Activated gamma-delta T cell (primary cell): ENCODE measurements at regions not wholly inside any gene's neighbourhood (a gene's known extent, or its start where the extent isn't known, plus 50 kb on each side); places are given as distances from the start of the nearest gene placed in this dataset.
"Not testable (repeated sequence)": the region's sequence is repeated elsewhere in the genome, so short reads cannot be mapped to it uniquely, and the experiment has no call there.

Experiments used
- DNase-seq: peaks from one replicate; lab custom pipeline; 2025; lab: John Stamatoyannopoulos, UW

GRCh38 chr2:595141-595815 is 81.9 kb downstream of the TMEM18 start:
- no peak for DNase-seq

DNA sequence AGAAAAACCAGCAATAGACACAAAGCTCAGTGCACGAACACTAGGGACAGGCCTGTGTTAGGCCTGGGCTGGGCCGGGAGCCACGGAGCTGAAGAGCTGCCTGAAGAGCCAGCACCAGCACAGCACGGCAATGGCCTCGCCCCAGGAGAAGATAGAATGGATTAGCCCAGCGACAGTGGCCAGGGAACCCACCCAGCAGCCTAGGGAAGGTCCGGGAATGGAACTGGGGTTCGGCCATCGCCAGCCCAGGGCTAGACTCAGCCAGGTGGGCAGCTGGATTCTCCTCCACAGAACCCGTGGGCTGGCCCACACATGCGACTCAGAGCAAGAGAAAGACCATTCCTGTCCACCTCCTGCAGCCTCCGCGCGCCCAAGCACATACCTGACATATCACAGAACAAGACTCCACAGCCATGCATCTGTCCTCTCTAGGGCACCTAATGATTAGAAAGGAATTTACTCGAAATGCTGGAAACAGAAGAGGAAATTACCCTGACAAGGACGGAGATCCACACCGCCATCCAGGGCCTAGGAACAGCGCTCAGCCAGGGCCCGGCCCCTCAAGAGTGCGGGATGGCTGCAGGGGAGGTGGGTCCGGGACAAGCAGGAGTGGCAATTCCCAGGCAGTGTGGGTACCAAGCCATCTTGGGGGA is 82.8 kb downstream of the TMEM18 start:
- no peak for DNase-seq

- no peak for DNase-seq
Measured at GRCh38 chr2:593356-594026, 83.7 kb downstream of the TMEM18 start.

DNA sequence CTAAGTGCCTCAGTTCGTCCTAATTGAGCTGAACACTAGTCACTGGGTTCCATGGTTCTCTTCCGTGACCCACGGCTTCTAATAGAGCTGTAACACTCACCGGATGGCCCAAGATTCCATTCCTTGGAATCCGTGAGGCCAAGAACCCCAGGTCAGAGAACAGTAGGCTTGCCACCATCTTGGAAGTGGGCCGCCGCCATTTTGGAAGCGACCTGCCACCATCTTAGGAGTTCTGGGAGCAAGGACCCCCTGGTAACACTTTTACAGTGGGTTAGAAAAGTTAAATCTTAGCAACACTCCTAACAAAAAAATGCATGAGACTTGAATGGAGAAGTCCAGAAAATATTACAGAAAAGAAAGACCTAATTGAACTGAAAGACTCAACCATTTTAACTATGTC is 84.5 kb downstream of the TMEM18 start:
- DNase-seq, result no peak

GRCh38 chr2:590214-591175 is 86.7 kb downstream of the TMEM18 start:
- DNase-seq, result no peak

GRCh38 chr2:589281-590130 is 87.7 kb downstream of the TMEM18 start:
- no peak for DNase-seq

DNA sequence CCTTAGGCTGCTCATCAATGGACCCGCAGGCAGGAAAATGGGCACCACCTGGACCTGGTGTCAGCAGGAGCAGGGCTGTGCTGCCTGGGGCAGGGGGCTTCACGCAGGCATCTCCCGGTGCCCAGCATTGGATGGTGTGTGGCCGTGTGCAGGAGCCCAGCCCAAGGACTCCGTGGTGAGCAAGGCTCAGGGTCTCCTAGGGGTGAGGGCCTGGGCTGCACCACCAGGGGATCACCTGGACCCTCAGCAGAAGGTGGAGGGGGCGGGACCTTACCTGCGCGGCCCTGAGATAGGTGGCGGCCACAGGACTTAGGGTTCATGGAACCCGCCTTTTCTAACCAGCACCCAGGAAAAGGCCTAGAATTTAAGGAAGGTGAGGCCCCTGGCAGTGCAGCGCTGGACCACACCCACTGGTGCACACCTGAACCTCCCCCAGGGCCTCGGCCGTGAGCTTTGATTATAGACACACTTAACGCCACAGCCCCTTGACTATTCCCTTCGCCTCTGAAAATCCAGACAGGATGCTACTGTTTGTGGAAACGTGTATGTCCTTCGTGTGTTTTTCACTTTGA is 89.0 kb downstream of the TMEM18 start:
- DNase-seq, result no peak

DNA sequence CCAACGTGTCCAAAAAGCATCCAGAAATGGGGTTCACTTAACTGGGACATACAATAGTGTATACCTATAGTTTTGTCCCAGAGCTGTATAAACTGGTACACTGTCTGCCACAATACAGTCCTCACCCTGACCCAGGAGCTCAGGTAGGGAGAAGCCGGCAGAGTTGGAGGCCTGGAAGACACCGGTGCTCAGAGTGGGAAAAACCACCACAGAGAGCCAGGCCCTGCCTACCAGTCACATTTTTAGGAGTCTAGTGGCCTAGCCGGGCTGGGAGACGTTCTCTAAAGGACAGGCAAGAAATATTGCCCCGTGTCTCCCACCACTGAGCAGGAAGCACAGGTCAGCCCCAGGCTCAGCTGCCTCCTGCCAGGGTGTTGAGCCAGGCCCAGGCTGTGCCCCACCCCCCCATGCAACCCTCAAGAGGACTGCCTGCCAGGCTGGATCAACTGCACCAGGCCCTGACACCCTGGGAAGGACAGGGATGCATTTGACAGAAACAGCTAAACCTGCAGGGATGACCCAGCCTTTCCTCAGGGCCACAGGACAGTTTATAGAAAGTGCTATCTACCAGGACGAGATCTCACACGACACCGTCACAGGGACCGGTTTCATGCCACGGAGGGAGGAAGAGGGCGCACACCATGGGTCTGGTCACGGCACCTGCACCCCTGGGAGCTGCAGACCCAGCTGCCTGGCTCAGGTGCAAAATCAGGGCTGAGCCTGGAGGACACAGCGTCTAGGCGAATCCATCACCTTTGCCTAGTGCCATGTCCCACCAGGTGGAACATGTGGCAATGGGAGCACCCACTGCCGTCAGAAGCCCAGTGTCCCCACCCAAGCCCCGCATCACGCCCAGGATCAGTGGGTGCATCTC is 89.9 kb downstream of the TMEM18 start:
- DNase-seq, result no peak

- no peak for DNase-seq
Measured at GRCh38 chr2:586641-587076, 90.5 kb downstream of the TMEM18 start.

DNA sequence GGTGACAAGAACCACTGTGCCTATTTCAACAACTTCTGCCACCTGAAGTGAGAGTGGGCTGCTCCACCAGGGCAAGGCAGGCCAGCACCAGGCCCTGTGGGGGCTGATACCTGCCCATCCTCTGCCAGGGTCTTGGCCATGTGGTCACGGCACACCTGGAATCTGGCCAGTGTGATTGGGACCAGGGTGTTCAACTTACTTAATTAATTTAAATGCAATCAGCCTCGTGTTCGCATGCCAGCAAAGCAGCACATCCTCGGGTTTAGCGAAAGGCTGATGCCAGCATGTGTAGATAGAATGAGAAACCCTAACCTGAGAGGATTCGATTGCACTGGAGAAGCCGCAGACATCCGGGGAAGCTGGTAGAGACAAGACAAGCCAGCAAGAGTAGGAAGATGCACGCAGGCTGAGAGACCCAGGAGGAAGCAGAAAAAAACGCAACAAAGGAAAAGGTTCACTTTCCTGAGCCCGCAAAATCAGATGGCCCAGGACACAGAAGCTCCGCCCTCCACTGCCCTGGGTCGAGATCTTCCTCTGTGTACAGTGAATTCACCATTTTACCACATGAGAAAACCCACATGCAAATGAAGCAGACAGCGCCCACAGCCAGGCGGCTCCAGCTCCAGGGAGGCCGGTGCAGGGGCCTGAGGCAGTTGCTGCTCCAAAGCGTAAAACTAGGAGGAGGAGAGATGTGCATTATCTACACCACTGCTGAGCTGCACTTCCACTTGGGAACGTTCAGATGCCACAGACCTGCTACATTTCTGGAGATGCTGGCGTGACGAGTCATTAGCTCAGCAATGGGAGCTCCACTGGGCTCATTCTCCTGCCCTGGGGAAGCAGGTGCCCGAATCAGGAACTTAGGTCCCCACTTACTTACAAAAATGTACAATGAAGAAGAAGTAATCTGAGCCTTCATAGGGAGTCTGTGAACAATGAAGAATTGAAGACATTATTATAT is 92.1 kb downstream of the TMEM18 start:
- DNase-seq, result no peak

DNA sequence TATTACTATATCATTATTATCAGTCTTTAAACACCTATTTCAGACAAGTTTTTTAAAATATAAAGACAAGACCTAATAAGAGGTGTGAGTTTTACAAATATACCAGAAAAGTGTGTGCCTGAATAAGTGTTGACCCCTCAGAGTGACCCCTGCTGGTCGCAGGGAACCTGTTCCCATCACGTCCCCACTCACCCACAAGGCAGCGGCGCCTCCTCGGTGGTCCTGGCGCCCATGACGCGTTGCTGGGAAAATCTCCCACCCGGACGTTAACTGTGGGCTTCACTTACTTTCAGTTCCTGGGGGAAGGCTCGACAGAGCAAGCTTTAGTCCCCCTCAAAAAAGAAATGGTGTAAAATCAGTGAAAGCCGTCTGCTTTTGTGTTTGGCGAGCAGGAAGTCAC is 93.5 kb downstream of the TMEM18 start:
- DNase-seq, result no peak

GRCh38 chr2:582792-583528 is 94.2 kb downstream of the TMEM18 start:
- DNase-seq, result no peak

- DNase-seq, result not testable (repeated sequence)
Measured at GRCh38 chr2:582289-582688, 94.9 kb downstream of the TMEM18 start.

DNA sequence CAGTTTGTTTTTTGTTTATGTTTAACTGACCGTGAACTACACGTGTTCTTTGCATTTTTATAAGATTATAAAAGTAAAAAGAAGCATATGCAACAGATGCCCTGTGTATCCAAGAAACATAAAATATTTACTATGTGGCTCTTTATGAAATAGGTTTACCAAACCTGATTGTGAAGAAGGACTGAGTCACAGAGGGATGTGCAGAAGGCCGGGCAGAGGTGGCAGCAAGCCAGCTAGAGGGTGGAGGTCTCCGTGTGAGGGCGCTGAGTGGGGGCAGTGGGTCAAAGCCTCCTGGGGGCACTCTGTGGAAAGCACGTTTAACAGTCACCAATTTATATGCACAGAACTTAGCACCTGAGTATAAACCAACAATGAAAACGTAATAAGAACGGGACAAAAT is 97.2 kb downstream of the TMEM18 start:
- no peak for DNase-seq

GRCh38 chr2:579351-579886 is 97.8 kb downstream of the TMEM18 start:
- DNase-seq, result no peak

DNA sequence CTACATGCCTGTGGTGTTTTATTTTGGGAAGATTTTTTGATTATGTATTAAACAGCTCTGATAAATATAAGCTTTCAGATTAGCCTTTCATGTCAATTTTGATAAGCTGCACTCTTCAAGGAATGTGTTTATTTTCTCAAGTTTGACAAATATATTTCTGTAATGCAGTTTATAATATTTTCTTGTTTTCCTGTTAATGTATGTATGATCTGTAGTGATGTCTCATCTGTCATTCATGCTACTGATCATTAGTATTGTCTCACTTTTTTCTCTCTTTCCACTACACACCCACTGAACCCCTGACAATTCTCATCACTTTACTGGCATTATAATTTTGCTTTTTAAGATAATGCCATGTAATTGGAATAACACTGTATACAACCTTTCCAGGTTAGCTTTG is 100.9 kb downstream of the TMEM18 start:
- no peak for DNase-seq

GRCh38 chr2:575727-576236 is 101.4 kb downstream of the TMEM18 start:
- no peak for DNase-seq
